GM12875 (cell line): ENCODE measurements at regions not wholly inside any gene's neighbourhood (a gene's known extent, or its start where the extent isn't known, plus 50 kb on each side); places are given as distances from the start of the nearest gene placed in this dataset.
"Not testable (repeated sequence)": the region's sequence is repeated elsewhere in the genome, so short reads cannot be mapped to it uniquely, and the experiment has no call there.

Experiments
- H3K4me3 ChIP-seq: one replicate; pipeline ENCODE4 v1.5.1; 2011; ENCODE audit warnings: low read depth, low read length, control low read depth
- CTCF ChIP-seq: IDR thresholded peaks from 2 replicates; pipeline ENCODE4 v1.5.1; 2011; ENCODE audit warnings: low read depth, mild to moderate bottlenecking, control low read depth, inconsistent platforms, low read length, moderate library complexity, borderline replicate concordance; ENCODE audit not compliant: insufficient read depth

GRCh38 chr13:88801361-88801760, 1130.2 kb downstream of the SLITRK5 start:
- TF ChIP-seq CTCF: no peak
- H3K4me3 ChIP-seq: no peak overlapping the region

DNA sequence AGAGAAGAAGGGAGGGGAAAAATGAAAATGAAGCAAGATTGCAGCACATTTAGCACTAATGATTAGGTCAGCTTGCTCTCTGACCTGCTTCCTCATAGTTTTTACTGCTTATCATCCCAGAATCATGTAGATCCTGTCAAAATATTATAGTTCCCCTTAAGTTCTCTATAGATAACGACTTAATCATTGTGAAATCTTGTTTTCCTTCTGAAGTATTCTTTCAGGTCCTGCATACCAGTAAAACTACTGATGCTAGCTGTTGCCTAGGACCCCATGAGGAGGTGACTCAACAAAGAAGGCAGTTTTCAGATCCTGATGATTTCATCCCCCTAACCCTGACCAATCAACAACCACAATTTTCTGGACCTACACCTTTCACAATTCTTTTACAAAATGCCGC, 1131.7 kb downstream of the SLITRK5 start:
- no peak for TF ChIP-seq CTCF
- H3K4me3 ChIP-seq: no peak overlapping the region

- no peak for TF ChIP-seq CTCF
- H3K4me3 ChIP-seq: no peak overlapping the region
These were observed 1135.3 kb downstream of the SLITRK5 start for GRCh38 chr13:88806438-88806837.

- TF ChIP-seq CTCF: no peak
- H3K4me3 ChIP-seq: no peak overlapping the region
These were observed 1146.4 kb downstream of the SLITRK5 start for GRCh38 chr13:88817560-88817959.

DNA sequence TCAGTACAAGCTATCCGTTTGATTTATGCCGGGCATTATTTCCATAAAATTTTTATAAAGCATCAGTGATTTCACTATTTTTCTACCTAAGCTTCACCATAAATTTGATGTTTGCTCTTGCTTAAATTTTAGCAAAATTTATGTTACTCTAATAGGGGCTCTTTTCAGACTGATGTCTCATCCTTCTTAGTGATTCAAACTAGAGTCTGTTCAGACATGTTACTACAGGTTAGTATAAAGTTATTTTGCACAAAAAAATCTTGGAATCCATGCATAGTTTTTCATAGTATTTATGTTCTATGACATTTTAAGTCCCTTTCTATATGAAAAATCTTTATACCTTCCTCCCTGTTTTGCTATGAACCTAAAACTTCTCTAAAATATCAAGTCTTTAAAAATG, 1151.9 kb downstream of the SLITRK5 start:
- TF ChIP-seq CTCF: no peak
- H3K4me3 ChIP-seq: no peak overlapping the region

- no peak overlapping the region for H3K4me3 ChIP-seq
- no peak for TF ChIP-seq CTCF
These were observed 1153.0 kb downstream of the SLITRK5 start for GRCh38 chr13:88824218-88824617.

GRCh38 chr13:88840085-88840484, 1168.9 kb downstream of the SLITRK5 start:
- TF ChIP-seq CTCF: no peak

DNA sequence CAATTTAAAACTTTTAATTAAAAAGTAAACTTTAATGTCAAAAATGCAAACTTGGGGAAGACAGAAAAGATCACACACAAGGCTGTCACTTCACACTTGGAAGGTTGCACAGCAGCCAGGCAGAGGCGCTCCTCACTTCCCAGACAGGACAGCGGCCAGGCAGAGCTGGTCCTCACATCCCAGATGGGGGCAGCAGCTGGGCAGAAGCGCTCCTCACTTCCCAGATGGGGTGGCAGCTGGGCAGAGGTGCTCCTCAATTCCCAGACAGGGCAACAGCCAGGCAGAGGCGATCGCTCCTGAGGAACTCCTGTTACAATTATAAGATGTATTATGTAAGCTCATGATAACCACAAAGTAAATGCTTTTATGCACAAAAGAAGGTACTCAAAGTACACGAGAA, 1181.1 kb downstream of the SLITRK5 start:
- H3K4me3 ChIP-seq: not testable (repeated sequence)

More at GRCh38 chr13:88840085-88840484, 1168.9 kb downstream of the SLITRK5 start:
- H3K4me3 ChIP-seq: no peak overlapping the region
